ENCODE measurements at regions not wholly inside any gene's neighbourhood (a gene's known extent, or its start where the extent isn't known, plus 50 kb on each side); places are given as distances from the start of the nearest gene placed in this dataset.

DNA sequence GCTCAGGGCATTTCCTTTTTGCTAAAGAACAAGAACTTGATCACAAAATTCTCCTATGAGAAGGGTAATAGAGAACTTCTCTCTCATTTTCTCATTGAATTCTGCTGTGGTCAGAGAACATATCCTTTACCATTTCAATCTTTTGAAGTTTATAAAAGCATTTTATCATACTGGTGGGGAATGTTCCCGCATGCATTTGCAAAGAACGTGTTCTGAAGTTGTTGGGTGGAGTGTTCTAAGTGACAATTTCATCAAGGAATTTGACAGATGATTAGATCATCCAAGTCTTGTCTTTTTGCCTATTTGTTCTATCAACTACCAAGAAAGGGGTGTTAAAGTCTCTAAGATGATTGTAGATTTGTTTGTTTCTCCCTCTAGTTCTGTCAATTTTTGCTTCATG is 163.4 kb upstream of the FREM1 start:
- Histone ChIP-seq H3K27me3 (no peaks in the 10 kb centered on the region), H3K4me3 (no peak overlapping the region), H3K9me3 (ENCODE audit: low read depth) (no peaks in the 10 kb centered on the region), H3K27ac (no peak overlapping the region), H3K36me3 (replicated peaks; ENCODE audit: insufficient read depth, low read depth) (no peaks in the 10 kb centered on the region), H4K20me1 (ENCODE audit: insufficient read depth, poor library complexity, severe bottlenecking) (no peaks in the 10 kb centered on the region), H3K9me2 (replicated peaks; ENCODE audit: insufficient read depth) (no peaks in the 10 kb centered on the region), H3K79me2 (no peaks in the 10 kb centered on the region), H3K4me2 (no peak overlapping the region), H2AFZ (no peak overlapping the region), H3K4me1 (ENCODE audit: insufficient read depth) (peaks cover 7% of the 10 kb centered on the region)
- 98% methylated on average over 2 of the region's 2 CpGs for WGBS (ENCODE audit: low lambda C conversion rate, missing lambda C conversion rate)
- no peak for DNase-seq (ENCODE audit: low spot score)
- TF ChIP-seq EZH2phosphoT487 (IDR thresholded peaks at IDR 0.05; ENCODE audit: low read depth, severe bottlenecking, unreplicated experiment) (no peak), EZH2 (IDR thresholded peaks at IDR 0.05; ENCODE audit: borderline replicate concordance) (no peak)
- TF ChIP-seq, protein P1, sequence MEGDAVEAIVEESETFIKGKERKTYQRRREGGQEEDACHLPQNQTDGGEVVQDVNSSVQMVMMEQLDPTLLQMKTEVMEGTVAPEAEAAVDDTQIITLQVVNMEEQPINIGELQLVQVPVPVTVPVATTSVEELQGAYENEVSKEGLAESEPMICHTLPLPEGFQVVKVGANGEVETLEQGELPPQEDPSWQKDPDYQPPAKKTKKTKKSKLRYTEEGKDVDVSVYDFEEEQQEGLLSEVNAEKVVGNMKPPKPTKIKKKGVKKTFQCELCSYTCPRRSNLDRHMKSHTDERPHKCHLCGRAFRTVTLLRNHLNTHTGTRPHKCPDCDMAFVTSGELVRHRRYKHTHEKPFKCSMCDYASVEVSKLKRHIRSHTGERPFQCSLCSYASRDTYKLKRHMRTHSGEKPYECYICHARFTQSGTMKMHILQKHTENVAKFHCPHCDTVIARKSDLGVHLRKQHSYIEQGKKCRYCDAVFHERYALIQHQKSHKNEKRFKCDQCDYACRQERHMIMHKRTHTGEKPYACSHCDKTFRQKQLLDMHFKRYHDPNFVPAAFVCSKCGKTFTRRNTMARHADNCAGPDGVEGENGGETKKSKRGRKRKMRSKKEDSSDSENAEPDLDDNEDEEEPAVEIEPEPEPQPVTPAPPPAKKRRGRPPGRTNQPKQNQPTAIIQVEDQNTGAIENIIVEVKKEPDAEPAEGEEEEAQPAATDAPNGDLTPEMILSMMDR (IDR thresholded peaks at IDR 0.05; ENCODE audit: poor library complexity): no peak

DNA sequence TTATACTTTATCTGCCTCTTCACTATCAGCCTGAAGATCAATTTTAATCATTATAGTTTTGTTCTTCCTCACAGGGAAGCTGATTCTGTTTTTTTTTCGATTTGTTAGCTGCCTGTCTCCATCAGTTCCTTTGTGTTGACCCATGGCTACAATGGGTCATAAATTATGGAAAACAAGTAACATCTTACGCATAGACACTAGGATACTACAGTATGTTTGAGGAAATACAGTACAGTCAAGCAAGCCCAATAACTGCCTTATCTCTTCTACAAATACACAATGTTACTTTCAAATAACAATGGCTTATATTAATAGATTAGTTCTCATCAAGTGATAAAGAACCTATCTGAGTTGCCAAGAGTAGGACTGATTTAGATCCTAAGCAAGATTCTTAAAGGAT is 160.5 kb upstream of the FREM1 start:
- no peaks in the 10 kb centered on the region for H3K79me2 ChIP-seq
- WGBS (ENCODE audit: low lambda C conversion rate, missing lambda C conversion rate): 79% methylated on average over 2 of the region's 2 CpGs
- H3K36me3 ChIP-seq (replicated peaks; ENCODE audit: insufficient read depth, low read depth): no peaks in the 10 kb centered on the region
- H3K9me2 ChIP-seq (replicated peaks; ENCODE audit: insufficient read depth): no peaks in the 10 kb centered on the region
- no peaks in the 10 kb centered on the region for H3K9me3 ChIP-seq (ENCODE audit: low read depth)
- no peaks in the 10 kb centered on the region for H3K4me1 ChIP-seq (ENCODE audit: insufficient read depth)
- H3K4me3 ChIP-seq: no peak overlapping the region
- DNase-seq (ENCODE audit: low spot score): no peak
- H2AFZ ChIP-seq: no peak overlapping the region
- H3K4me2 ChIP-seq: no peak overlapping the region
- no peaks in the 10 kb centered on the region for H4K20me1 ChIP-seq (ENCODE audit: insufficient read depth, poor library complexity, severe bottlenecking)
- H3K27me3 ChIP-seq: no peaks in the 10 kb centered on the region
- no peak for TF ChIP-seq EZH2phosphoT487 (IDR thresholded peaks at IDR 0.05; ENCODE audit: low read depth, severe bottlenecking, unreplicated experiment)
- no peak for TF ChIP-seq EZH2 (IDR thresholded peaks at IDR 0.05; ENCODE audit: borderline replicate concordance)
- H3K27ac ChIP-seq: no peak overlapping the region

DNA sequence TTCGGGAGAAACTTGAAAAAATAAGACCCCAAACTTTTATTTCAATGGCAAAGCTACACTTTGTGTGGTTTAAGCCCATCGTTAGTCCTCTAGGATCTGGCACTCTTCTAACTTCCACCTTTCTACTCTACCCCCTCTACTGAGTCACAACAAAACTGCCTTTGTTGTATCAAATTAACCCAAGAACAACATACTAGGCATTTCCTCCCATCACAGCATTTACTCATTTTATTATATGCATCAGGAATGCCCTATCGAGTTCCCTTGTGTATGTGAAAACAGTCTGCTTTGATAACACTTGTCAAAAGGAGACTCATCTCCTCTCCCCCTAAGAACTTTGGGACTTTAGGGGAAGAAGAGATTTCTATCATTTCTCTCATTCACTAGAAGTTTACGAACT is 158.9 kb upstream of the FREM1 start:
- TF ChIP-seq, protein P1 (IDR thresholded peaks at IDR 0.05; ENCODE audit: poor library complexity): no peak
- TF ChIP-seq EZH2 (IDR thresholded peaks at IDR 0.05; ENCODE audit: borderline replicate concordance) (no peak), EZH2phosphoT487 (IDR thresholded peaks at IDR 0.05; ENCODE audit: low read depth, severe bottlenecking, unreplicated experiment) (no peak)
- H3K4me2 ChIP-seq: no peak overlapping the region
- H4K20me1 ChIP-seq (ENCODE audit: insufficient read depth, poor library complexity, severe bottlenecking): no peaks in the 10 kb centered on the region
- H3K9me2 ChIP-seq (replicated peaks; ENCODE audit: insufficient read depth): no peaks in the 10 kb centered on the region
- H3K79me2 ChIP-seq: no peaks in the 10 kb centered on the region
- 66% methylated on average over 4 of the region's 4 CpGs for WGBS (ENCODE audit: low lambda C conversion rate, missing lambda C conversion rate)
- H2AFZ ChIP-seq: no peak overlapping the region
- no peak overlapping the region for H3K4me3 ChIP-seq
- no peak for DNase-seq (ENCODE audit: low spot score)
- H3K27me3 ChIP-seq: no peaks in the 10 kb centered on the region
- H3K36me3 ChIP-seq (replicated peaks; ENCODE audit: insufficient read depth, low read depth): no peaks in the 10 kb centered on the region
- H3K9me3 ChIP-seq (ENCODE audit: low read depth): no peaks in the 10 kb centered on the region
- H3K27ac ChIP-seq: no peak overlapping the region
- H3K4me1 ChIP-seq (ENCODE audit: insufficient read depth): no peaks in the 10 kb centered on the region

DNA sequence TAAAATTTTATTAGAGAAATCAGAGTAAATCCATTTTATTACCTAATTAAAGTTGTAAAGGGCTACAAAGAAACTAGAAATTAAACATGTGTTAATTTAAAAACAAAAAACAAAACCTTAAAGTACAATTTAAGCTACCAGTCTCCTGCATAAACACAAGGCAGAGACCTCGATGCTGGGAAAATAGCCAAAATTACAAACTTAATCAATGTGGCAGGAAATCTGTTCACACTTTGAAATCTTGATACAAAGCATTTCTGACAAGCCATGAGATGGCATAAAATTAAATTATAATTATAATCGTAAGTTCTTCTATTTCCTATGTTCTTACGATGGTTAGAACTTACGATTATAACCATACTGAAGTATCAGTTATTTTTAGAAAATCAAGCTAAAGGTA is 158.0 kb upstream of the FREM1 start:
- 85% methylated on average over 4 of the region's 4 CpGs for WGBS (ENCODE audit: low lambda C conversion rate, missing lambda C conversion rate)
- Histone ChIP-seq H3K4me3 (no peak overlapping the region), H3K4me2 (no peak overlapping the region), H3K27ac (no peak overlapping the region), H3K36me3 (replicated peaks; ENCODE audit: insufficient read depth, low read depth) (no peaks in the 10 kb centered on the region), H3K27me3 (no peaks in the 10 kb centered on the region), H3K79me2 (no peaks in the 10 kb centered on the region), H3K4me1 (ENCODE audit: insufficient read depth) (no peaks in the 10 kb centered on the region), H4K20me1 (ENCODE audit: insufficient read depth, poor library complexity, severe bottlenecking) (no peaks in the 10 kb centered on the region), H2AFZ (no peak overlapping the region), H3K9me2 (replicated peaks; ENCODE audit: insufficient read depth) (no peaks in the 10 kb centered on the region), H3K9me3 (ENCODE audit: low read depth) (no peaks in the 10 kb centered on the region)
- TF ChIP-seq EZH2phosphoT487 (IDR thresholded peaks at IDR 0.05; ENCODE audit: low read depth, severe bottlenecking, unreplicated experiment) (no peak), EZH2 (IDR thresholded peaks at IDR 0.05; ENCODE audit: borderline replicate concordance) (no peak)
- TF ChIP-seq, protein P1 (IDR thresholded peaks at IDR 0.05; ENCODE audit: poor library complexity): no peak
- DNase-seq (ENCODE audit: low spot score): no peak
